GM12872 (cell line): ENCODE measurements at regions not wholly inside any gene's neighbourhood (a gene's known extent, or its start where the extent isn't known, plus 50 kb on each side); places are given as distances from the start of the nearest gene placed in this dataset.
A peak's percentile ranks its signal among the peaks of the same experiment; 100 is the strongest.

Source experiments
- CTCF ChIP-seq: IDR thresholded peaks from 3 replicates; pipeline ENCODE4 v1.5.1; 2011; ENCODE audit warnings: low read depth, mild to moderate bottlenecking, low read length, moderate library complexity; ENCODE audit not compliant: insufficient read depth

GRCh38 chr5:61758711-61759110, 426.7 kb downstream of the ZSWIM6 start:
- TF ChIP-seq CTCF = no peak

- TF ChIP-seq CTCF = no peak
Observed at GRCh38 chr5:61765471-61765870, 433.4 kb downstream of the ZSWIM6 start.

GRCh38 chr5:61766141-61766540, 434.1 kb downstream of the ZSWIM6 start:
- no peak for TF ChIP-seq CTCF

GRCh38 chr5:61767231-61768080, 435.4 kb downstream of the ZSWIM6 start:
- TF ChIP-seq CTCF = no peak

GRCh38 chr5:61768692-61769281, 436.7 kb downstream of the ZSWIM6 start:
- peak; percentile 89 for TF ChIP-seq CTCF

- no peak for TF ChIP-seq CTCF
Observed at GRCh38 chr5:61771062-61771461, 439.0 kb downstream of the ZSWIM6 start.

GRCh38 chr5:61771808-61772207, 439.8 kb downstream of the ZSWIM6 start:
- no peak for TF ChIP-seq CTCF
